ENCODE measurements at regions not wholly inside any gene's neighbourhood (a gene's known extent, or its start where the extent isn't known, plus 50 kb on each side); places are given as distances from the start of the nearest gene placed in this dataset.

DNA sequence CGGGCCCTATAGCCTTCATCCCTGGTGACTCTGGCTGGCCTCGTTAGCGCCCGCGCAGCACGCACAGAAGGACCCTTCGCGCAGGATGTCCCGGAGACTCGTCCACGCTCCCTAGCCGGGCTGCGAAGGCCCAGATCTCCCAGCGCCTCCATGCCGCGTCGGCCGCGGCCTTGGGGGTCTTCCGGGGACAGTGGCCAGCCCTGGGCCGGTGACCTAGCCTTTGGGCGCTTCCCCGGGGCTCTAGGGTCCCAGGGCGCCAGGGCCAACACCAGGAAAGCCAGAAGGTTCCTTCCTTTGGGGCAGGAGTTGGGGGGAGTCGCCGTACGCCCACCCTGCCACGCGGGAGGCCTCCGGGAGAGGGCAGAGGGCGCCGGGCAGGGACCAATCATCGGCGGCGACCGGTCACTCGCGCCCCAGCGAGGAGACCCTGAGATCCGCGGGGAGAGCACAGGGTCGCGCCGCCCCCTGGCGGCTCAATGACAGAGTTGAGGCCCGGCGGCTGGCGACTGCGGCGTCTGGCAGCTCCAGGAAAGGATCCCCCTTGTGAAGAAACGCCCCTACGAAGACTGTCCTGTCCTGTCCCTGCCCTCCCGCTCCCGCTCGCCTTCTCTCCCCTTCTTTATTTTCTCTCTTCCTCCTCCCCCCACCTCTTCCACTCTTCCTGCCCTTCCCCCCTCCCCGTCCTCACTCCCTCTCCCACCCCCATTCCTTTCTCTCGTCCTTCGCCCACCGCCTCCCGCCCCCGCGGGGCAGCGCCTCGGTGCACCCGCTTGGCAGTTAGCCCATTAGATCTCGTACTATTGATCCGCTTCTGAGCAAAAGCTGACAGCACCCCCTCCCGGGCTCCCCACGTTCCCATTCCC is 62.3 kb upstream of the LBX1 start:
- no peak overlapping the region for H3K27ac ChIP-seq
- H3K36me3 ChIP-seq (ENCODE audit: insufficient read depth) = no peaks in the 10 kb centered on the region
- peaks cover 38% of the 10 kb centered on the region for H3K4me1 ChIP-seq (ENCODE audit: low read depth, poor library complexity, severe bottlenecking)
- peaks cover 3% of the 10 kb centered on the region; the same call in 1 of the 2 replicates for H3K27me3 ChIP-seq (ENCODE audit: insufficient read depth, low read depth)
- H3K4me3 ChIP-seq (IDR thresholded peaks at IDR 0.05; ENCODE audit: insufficient read depth, low read depth, low read length) = no peak overlapping the region
- H3K9ac ChIP-seq = no peak overlapping the region
- no peaks in the 10 kb centered on the region for H4K20me1 ChIP-seq (ENCODE audit: insufficient read depth)
- H2AFZ ChIP-seq (ENCODE audit: low read depth) = peak overlapping the region; percentile 64
- TF ChIP-seq, protein P1, sequence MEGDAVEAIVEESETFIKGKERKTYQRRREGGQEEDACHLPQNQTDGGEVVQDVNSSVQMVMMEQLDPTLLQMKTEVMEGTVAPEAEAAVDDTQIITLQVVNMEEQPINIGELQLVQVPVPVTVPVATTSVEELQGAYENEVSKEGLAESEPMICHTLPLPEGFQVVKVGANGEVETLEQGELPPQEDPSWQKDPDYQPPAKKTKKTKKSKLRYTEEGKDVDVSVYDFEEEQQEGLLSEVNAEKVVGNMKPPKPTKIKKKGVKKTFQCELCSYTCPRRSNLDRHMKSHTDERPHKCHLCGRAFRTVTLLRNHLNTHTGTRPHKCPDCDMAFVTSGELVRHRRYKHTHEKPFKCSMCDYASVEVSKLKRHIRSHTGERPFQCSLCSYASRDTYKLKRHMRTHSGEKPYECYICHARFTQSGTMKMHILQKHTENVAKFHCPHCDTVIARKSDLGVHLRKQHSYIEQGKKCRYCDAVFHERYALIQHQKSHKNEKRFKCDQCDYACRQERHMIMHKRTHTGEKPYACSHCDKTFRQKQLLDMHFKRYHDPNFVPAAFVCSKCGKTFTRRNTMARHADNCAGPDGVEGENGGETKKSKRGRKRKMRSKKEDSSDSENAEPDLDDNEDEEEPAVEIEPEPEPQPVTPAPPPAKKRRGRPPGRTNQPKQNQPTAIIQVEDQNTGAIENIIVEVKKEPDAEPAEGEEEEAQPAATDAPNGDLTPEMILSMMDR (conservative IDR thresholded peaks at IDR 0.05; ENCODE audit: low read depth, low read length) = peak; percentile 62
- H3K79me2 ChIP-seq (ENCODE audit: insufficient read depth, low read depth) = no peaks in the 10 kb centered on the region
- peak overlapping the region; percentile 68 for H3K4me2 ChIP-seq

DNA sequence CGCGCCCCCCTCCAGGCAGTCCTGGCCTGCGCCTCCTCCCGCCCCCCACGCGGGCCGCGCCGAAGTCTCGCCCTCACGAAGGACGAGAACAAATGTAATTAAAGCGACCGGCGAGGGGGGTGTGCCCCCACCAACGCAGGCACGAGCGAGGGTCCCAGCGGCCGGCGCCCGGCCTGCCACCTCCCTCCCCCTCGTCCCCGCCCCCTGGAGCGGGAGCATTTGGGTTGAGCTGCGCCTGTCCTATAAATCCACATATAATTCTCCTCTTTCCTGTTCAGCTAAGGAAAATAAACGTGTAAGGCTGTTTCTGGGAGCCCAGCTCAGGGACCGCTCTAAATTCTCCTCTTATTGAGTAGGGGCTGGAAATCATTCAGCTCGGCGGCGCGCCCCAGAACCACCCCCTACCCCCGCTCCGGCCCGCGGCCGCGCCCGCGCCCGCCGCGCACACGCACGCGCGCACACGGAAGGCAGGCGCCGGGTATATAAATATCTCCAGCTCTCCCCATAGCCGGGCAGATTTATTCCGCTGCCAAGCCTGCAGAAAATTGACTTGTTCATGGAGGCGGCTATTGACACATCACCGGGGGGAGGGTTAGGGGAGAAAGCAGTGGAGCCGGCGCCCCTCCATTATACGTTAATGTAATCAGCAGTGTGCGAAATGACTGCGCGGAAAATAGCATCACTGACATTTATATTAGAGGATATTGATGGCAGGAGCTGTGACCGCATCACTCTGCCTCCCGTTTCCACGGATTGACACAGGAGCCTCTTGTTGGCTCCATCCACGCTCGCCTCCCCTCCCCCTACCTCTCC is 61.6 kb upstream of the BTRC start:
- Histone ChIP-seq H2AFZ (ENCODE audit: low read depth) (peak overlapping the region; percentile 64), H3K27me3 (ENCODE audit: insufficient read depth, low read depth) (peaks cover 3% of the 10 kb centered on the region; the same call in 1 of the 2 replicates), H3K9ac (no peak overlapping the region), H3K36me3 (ENCODE audit: insufficient read depth) (no peaks in the 10 kb centered on the region), H3K27ac (no peak overlapping the region), H3K79me2 (ENCODE audit: insufficient read depth, low read depth) (no peaks in the 10 kb centered on the region), H3K4me1 (ENCODE audit: low read depth, poor library complexity, severe bottlenecking) (peaks cover 32% of the 10 kb centered on the region), H3K4me2 (peak overlapping the region; percentile 68), H3K4me3 (IDR thresholded peaks at IDR 0.05; ENCODE audit: insufficient read depth, low read depth, low read length) (no peak overlapping the region), H4K20me1 (ENCODE audit: insufficient read depth) (no peaks in the 10 kb centered on the region)
- TF ChIP-seq, protein P1 (conservative IDR thresholded peaks at IDR 0.05; ENCODE audit: low read depth, low read length) = no peak

- H3K4me1 ChIP-seq (ENCODE audit: low read depth, poor library complexity, severe bottlenecking) = peaks cover 25% of the 10 kb centered on the region
- H3K36me3 ChIP-seq (ENCODE audit: insufficient read depth) = no peaks in the 10 kb centered on the region
- H3K4me2 ChIP-seq = no peak overlapping the region
- H2AFZ ChIP-seq (ENCODE audit: low read depth) = no peak overlapping the region
- H3K79me2 ChIP-seq (ENCODE audit: insufficient read depth, low read depth) = no peaks in the 10 kb centered on the region
- H4K20me1 ChIP-seq (ENCODE audit: insufficient read depth) = no peaks in the 10 kb centered on the region
- no peak overlapping the region for H3K9ac ChIP-seq
- TF ChIP-seq, protein P1 (conservative IDR thresholded peaks at IDR 0.05; ENCODE audit: low read depth, low read length) = no peak
- no peak overlapping the region for H3K27ac ChIP-seq
- H3K27me3 ChIP-seq (ENCODE audit: insufficient read depth, low read depth) = peaks cover 3% of the 10 kb centered on the region; the same call in 1 of the 2 replicates
- no peak overlapping the region for H3K4me3 ChIP-seq (IDR thresholded peaks at IDR 0.05; ENCODE audit: insufficient read depth, low read depth, low read length)
These were observed 60.8 kb upstream of the BTRC start for GRCh38 chr10:101293007-101293723.

DNA sequence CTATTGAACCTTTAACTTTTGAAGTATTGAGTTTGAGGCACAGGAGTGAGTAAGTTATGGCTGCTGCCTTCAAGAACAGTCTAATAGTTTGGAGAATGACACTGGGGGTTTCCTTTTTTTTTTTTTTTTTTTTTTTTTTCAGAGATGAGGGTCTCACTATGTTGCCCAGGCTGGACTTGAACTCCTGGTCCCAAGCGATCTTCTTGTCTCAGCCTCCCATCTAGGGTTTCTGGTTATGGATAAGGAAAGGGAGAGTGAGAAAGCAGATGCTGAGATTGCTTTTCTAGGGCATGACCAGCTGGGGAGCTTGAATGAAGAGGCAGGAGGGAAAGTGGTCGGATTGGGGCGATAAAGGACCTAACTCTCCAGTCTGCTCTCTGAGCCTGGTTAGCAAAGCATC is 59.9 kb upstream of the BTRC start:
- Histone ChIP-seq H3K9ac (no peak overlapping the region), H2AFZ (ENCODE audit: low read depth) (no peak overlapping the region), H3K79me2 (ENCODE audit: insufficient read depth, low read depth) (no peaks in the 10 kb centered on the region), H3K4me3 (IDR thresholded peaks at IDR 0.05; ENCODE audit: insufficient read depth, low read depth, low read length) (no peak overlapping the region), H3K4me1 (ENCODE audit: low read depth, poor library complexity, severe bottlenecking) (peaks cover 16% of the 10 kb centered on the region), H3K4me2 (no peak overlapping the region), H3K27ac (no peak overlapping the region), H3K36me3 (ENCODE audit: insufficient read depth) (no peaks in the 10 kb centered on the region), H4K20me1 (ENCODE audit: insufficient read depth) (no peaks in the 10 kb centered on the region), H3K27me3 (ENCODE audit: insufficient read depth, low read depth) (peaks cover 3% of the 10 kb centered on the region; the same call in 1 of the 2 replicates)
- TF ChIP-seq, protein P1 (conservative IDR thresholded peaks at IDR 0.05; ENCODE audit: low read depth, low read length) = no peak

All from KMS-11 (cell line).